ENCODE measurements at regions not wholly inside any gene's neighbourhood (a gene's known extent, or its start where the extent isn't known, plus 50 kb on each side); places are given as distances from the start of the nearest gene placed in this dataset.

DNA sequence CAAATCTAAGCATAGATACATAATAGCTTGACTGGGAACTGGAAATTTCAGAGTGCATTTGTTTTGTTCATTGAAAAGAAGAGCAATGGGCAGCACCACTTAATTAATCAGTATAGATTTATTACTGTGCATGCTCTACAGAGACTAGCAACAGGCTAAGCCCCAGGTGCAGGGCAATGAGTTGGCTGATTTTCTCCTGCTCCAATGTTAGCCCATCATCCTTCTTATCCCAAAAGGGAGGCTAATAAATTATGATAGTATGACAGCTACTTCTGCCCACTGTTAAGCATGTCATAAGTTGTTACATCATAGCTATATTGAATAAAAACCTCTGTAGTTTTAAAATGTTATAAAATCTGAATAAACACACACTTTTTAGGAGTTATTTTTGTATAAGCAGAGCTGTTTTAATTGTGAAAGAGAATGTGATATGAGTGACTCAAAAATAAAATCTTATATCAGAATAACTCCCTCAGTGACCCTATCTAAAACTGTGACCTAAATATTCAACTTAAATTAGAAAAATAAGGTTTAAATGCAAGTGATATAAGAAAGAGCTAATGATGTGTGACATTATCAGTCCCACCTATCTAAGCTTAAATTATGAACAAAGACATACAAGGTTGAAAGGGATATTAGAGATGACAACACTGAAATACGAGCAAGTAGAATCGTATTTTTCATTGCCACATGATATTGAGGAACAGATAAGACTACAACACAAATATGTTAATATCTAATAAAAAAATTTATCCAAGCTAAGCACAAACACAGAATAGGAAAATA lies 967.3 kb upstream of the ADGRB3 start:
- H3K4me3 ChIP-seq (ENCODE audit: control insufficient read depth, low read depth, low read length) = no peak overlapping the region
- TF ChIP-seq, protein P1, sequence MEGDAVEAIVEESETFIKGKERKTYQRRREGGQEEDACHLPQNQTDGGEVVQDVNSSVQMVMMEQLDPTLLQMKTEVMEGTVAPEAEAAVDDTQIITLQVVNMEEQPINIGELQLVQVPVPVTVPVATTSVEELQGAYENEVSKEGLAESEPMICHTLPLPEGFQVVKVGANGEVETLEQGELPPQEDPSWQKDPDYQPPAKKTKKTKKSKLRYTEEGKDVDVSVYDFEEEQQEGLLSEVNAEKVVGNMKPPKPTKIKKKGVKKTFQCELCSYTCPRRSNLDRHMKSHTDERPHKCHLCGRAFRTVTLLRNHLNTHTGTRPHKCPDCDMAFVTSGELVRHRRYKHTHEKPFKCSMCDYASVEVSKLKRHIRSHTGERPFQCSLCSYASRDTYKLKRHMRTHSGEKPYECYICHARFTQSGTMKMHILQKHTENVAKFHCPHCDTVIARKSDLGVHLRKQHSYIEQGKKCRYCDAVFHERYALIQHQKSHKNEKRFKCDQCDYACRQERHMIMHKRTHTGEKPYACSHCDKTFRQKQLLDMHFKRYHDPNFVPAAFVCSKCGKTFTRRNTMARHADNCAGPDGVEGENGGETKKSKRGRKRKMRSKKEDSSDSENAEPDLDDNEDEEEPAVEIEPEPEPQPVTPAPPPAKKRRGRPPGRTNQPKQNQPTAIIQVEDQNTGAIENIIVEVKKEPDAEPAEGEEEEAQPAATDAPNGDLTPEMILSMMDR (conservative IDR thresholded peaks at IDR 0.05; ENCODE audit: control insufficient read depth, insufficient read depth, low read depth, low read length) = no peak

DNA sequence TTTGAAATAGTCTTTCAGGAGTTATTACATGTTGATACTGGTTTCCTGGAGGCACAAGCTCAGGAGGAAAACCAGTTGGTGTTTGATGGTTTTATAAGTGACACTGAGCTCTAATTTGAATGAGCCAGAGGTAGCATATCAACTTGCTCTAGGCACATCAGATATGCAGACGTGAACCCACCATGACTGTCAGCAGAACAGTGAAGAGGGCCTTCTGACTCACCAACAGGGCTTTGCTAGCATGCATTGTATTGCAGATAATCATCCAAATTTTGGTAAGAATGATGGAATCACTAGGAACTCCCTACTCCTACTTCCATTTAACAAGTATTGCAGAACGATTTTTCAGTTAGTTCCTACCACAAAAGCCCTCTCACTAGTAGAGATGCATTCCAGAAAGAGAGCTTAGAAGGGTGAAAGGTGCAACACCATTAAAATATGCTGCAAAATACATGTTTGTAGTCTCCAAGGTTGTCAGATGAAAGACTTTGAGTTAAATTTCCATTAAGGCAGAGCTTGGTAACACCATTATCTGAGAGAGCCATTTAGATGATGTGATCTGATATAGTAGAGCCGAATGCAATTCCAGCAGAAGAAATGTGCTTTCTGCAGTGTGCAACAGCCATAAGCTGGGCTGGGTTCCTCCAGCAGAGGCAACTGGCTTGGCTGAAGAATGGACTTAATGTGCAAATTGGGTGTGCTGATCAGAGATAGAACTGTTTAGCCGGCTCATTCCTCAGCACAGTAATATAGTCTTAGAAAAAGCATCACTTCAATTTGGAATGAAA lies 968.7 kb upstream of the ADGRB3 start:
- no peak for DNase-seq (ENCODE audit: low read depth)
- TF ChIP-seq, protein P1 (conservative IDR thresholded peaks at IDR 0.05; ENCODE audit: control insufficient read depth, insufficient read depth, low read depth, low read length) = no peak
- H3K4me3 ChIP-seq (ENCODE audit: control insufficient read depth, low read depth, low read length) = no peak overlapping the region

More for the DNA sequence above, 967.3 kb upstream of the ADGRB3 start:
- no peak for DNase-seq (ENCODE audit: low read depth)

DNA sequence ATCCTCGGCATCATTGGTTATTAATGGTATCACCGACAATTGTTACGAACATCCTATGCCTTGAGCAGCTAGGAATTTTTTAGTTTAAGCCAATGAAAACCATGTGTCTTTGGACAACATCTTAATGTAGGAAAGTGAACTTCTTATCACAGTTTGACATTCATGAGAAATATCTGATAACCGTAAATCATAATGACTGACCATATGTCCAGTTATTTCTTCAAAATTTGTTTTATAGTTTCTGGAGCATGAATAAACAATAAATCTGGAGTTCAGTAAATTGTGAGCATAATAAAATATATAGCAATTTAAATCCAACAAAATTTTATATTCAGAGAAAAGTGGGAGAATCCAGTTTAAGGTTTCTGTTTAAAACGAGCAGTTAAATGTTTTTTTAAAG lies 970.1 kb upstream of the ADGRB3 start:
- H3K4me3 ChIP-seq (ENCODE audit: control insufficient read depth, low read depth, low read length) = no peak overlapping the region
- TF ChIP-seq, protein P1 (conservative IDR thresholded peaks at IDR 0.05; ENCODE audit: control insufficient read depth, insufficient read depth, low read depth, low read length) = no peak
- no peak for DNase-seq (ENCODE audit: low read depth)

GRCh38 chr6:67663105-67663895 lies 971.8 kb upstream of the ADGRB3 start:
- no peak for DNase-seq (ENCODE audit: low read depth)
- H3K4me3 ChIP-seq (ENCODE audit: control insufficient read depth, low read depth, low read length) = no peak overlapping the region
- TF ChIP-seq, protein P1 (conservative IDR thresholded peaks at IDR 0.05; ENCODE audit: control insufficient read depth, insufficient read depth, low read depth, low read length) = no peak

- TF ChIP-seq, protein P1 (conservative IDR thresholded peaks at IDR 0.05; ENCODE audit: control insufficient read depth, insufficient read depth, low read depth, low read length) = no peak
These were observed 981.5 kb upstream of the ADGRB3 start for GRCh38 chr6:67653561-67653960.

GRCh38 chr6:67646550-67646949 lies 988.5 kb upstream of the ADGRB3 start:
- no peak overlapping the region for H3K4me3 ChIP-seq (ENCODE audit: control insufficient read depth, low read depth, low read length)
- no peak for DNase-seq (ENCODE audit: low read depth)
- TF ChIP-seq, protein P1 (conservative IDR thresholded peaks at IDR 0.05; ENCODE audit: control insufficient read depth, insufficient read depth, low read depth, low read length) = no peak

More at GRCh38 chr6:67653561-67653960, 981.5 kb upstream of the ADGRB3 start:
- H3K4me3 ChIP-seq (ENCODE audit: control insufficient read depth, low read depth, low read length) = no peak overlapping the region
- no peak for DNase-seq (ENCODE audit: low read depth)
